ENCODE measurements at regions not wholly inside any gene's neighbourhood (a gene's known extent, or its start where the extent isn't known, plus 50 kb on each side); places are given as distances from the start of the nearest gene placed in this dataset.

DNA sequence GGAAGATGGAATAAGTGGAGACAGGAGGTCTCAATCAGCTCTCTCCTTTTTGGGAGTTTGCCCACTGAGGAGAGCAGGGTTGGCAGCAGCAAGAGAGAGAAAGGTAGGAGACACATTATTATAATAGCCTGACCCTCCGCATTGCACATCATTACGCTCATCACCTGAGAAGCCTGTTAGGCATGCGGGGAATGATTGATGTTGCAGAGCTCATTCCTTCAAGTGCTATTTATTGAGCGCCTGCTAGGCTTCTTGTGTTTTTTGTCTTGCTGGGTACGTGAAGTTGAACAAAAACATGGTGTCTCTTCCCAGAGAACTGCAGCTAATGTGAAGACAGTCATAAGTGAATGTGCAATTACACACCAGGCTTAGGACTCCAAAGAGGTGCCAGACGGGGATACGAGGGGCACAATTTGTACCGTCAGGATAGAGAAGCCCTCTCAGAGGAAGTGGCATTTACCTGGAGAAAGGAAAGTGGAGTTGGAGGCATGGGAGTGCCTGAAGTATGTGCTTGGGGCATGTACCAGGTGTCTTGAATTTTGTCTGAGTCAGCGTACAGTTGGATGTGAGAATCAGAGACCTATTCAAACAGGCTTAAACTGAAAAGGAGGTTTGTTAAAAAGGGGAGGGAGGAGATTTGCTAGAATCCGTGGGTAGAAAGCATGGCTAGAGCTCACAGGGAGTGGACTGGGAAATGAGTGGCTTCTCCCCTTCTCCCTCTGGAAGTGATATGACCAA lies 90.2 kb upstream of the SOD3 start:
- no peak for DNase-seq (ENCODE audit: unreplicated experiment)
- Mint-ChIP-seq H3K4me3 (ENCODE audit: unreplicated experiment) (no peak overlapping the region), H3K36me3 (ENCODE audit: insufficient read depth, unreplicated experiment) (no peaks in the 10 kb centered on the region), H3K27ac (ENCODE audit: low read depth, unreplicated experiment) (no peak overlapping the region), H3K4me1 (ENCODE audit: insufficient read depth, unreplicated experiment) (no peaks in the 10 kb centered on the region), H3K9me3 (ENCODE audit: unreplicated experiment) (no peaks in the 10 kb centered on the region), H3K27me3 (ENCODE audit: insufficient read depth, unreplicated experiment) (no peaks in the 10 kb centered on the region)
- intact Hi-C loops (cut with micrococcal nuclease), result no loop called here
- no TSS peak for BruUV-seq (replicated peaks)
- TF ChIP-seq, protein P1, sequence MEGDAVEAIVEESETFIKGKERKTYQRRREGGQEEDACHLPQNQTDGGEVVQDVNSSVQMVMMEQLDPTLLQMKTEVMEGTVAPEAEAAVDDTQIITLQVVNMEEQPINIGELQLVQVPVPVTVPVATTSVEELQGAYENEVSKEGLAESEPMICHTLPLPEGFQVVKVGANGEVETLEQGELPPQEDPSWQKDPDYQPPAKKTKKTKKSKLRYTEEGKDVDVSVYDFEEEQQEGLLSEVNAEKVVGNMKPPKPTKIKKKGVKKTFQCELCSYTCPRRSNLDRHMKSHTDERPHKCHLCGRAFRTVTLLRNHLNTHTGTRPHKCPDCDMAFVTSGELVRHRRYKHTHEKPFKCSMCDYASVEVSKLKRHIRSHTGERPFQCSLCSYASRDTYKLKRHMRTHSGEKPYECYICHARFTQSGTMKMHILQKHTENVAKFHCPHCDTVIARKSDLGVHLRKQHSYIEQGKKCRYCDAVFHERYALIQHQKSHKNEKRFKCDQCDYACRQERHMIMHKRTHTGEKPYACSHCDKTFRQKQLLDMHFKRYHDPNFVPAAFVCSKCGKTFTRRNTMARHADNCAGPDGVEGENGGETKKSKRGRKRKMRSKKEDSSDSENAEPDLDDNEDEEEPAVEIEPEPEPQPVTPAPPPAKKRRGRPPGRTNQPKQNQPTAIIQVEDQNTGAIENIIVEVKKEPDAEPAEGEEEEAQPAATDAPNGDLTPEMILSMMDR (IDR thresholded peaks at IDR 0.05; ENCODE audit: unreplicated experiment), result no peak
- CTCF ChIA-PET, result interaction anchor here (0.6 to 0.7 kb wide), 3 partner anchors 268 to 1046 kb away, joined by 3 to 5 read pairs (median 5); no protein-coding TSS in a partner anchor
- POLR2A ChIA-PET, result interaction anchor here (0.9 kb wide), 1 partner anchor 11 kb away, joined by 5 read pairs; no protein-coding TSS in a partner anchor

DNA sequence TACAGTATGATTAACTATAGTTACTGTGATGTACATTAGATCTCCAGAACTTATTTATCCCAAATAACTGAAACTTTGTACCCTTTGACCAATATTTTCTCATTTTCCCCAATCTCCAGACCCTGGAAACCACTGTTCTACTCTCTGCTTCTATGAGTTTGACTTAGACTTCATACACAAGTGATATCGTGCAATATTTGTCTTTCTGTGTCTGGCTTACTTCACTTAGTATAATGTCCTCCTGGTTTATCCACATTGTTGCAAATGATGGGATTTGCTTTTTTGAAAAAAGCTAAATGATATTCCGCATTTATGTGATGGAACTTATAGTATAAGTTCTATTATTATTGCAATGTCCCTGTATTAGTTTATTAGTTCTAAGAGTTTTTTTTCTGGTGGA lies 81.8 kb upstream of the SOD3 start:
- TF ChIP-seq, protein P1 (IDR thresholded peaks at IDR 0.05; ENCODE audit: unreplicated experiment), result no peak
- Mint-ChIP-seq H3K4me3 (ENCODE audit: unreplicated experiment) (no peak overlapping the region), H3K36me3 (ENCODE audit: insufficient read depth, unreplicated experiment) (no peaks in the 10 kb centered on the region), H3K27ac (ENCODE audit: low read depth, unreplicated experiment) (no peak overlapping the region), H3K9me3 (ENCODE audit: unreplicated experiment) (peaks cover 17% of the 10 kb centered on the region), H3K4me1 (ENCODE audit: insufficient read depth, unreplicated experiment) (no peaks in the 10 kb centered on the region), H3K27me3 (ENCODE audit: insufficient read depth, unreplicated experiment) (no peaks in the 10 kb centered on the region)
- ChIA-PET POLR2A (interaction anchor here (1.2 kb wide), 1 partner anchor 80 kb away, joined by 3 read pairs; no protein-coding TSS in a partner anchor), CTCF (interaction anchor here (0.5 to 0.7 kb wide), 2 partner anchors 8 to 15 kb away, joined by 3 read pairs; no protein-coding TSS in a partner anchor)
- no peak for DNase-seq (ENCODE audit: unreplicated experiment)
- intact Hi-C loops (cut with micrococcal nuclease), result no loop called here
- no TSS peak for BruUV-seq (replicated peaks)

DNA sequence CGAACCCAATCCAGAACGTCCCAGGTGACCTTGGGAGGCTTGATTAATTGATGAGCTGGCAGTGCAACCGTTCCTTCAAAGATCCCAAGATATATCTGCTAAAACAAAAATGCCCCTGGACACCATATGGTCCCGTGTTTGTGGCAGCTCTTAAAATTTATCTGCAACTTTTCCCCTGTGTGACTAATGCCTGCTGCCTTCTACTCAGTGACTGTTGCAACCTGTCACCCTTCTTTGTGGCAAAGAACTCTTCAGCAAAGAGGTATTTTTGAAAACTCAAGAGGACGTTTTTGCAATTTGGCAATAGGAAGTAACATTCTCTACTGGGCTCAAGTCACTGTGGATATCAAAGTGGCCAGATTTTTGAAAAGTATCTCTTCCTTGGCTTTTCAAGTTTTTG lies 75.8 kb upstream of the SOD3 start:
- POLR2A ChIA-PET, result no interaction called here
- H3K4me1 Mint-ChIP-seq (ENCODE audit: insufficient read depth, unreplicated experiment), result no peaks in the 10 kb centered on the region
- CTCF ChIA-PET, result no interaction called here
- no peak for DNase-seq (ENCODE audit: unreplicated experiment)
- TF ChIP-seq, protein P1 (IDR thresholded peaks at IDR 0.05; ENCODE audit: unreplicated experiment), result no peak
- BruUV-seq (replicated peaks), result no TSS peak
- intact Hi-C loops (cut with micrococcal nuclease), result no loop called here
- H3K9me3 Mint-ChIP-seq (ENCODE audit: unreplicated experiment), result peaks cover 13% of the 10 kb centered on the region
- peaks cover 14% of the 10 kb centered on the region for H3K27me3 Mint-ChIP-seq (ENCODE audit: insufficient read depth, unreplicated experiment)
- no peaks in the 10 kb centered on the region for H3K36me3 Mint-ChIP-seq (ENCODE audit: insufficient read depth, unreplicated experiment)
- H3K4me3 Mint-ChIP-seq (ENCODE audit: unreplicated experiment), result no peak overlapping the region
- no peak overlapping the region for H3K27ac Mint-ChIP-seq (ENCODE audit: low read depth, unreplicated experiment)

DNA sequence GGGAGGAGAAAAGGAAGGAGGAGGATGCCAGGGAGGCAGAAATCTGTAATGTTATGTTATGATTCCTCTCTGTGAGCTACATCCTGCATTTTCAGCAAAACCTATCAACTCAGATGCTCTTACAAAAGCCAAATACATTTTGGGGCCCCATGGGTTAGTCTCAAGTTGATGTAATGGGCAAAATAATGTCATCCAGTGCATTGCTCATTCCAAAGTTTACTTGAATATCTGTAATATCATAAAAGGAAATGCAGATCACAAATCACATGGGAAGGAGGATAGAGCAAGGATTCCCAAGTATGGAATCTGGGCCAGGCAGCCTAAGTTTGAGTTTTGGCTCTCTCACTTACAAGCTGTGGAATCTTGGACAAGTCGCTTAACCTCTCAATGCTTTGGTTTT lies 74.9 kb upstream of the SOD3 start:
- DNase-seq (ENCODE audit: unreplicated experiment), result no peak
- TF ChIP-seq, protein P1 (IDR thresholded peaks at IDR 0.05; ENCODE audit: unreplicated experiment), result no peak
- H3K27ac Mint-ChIP-seq (ENCODE audit: low read depth, unreplicated experiment), result no peak overlapping the region
- H3K4me3 Mint-ChIP-seq (ENCODE audit: unreplicated experiment), result no peak overlapping the region
- H3K9me3 Mint-ChIP-seq (ENCODE audit: unreplicated experiment), result peaks cover 5% of the 10 kb centered on the region
- ChIA-PET POLR2A (no interaction called here), CTCF (no interaction called here)
- no TSS peak for BruUV-seq (replicated peaks)
- intact Hi-C loops (cut with micrococcal nuclease), result no loop called here
- H3K36me3 Mint-ChIP-seq (ENCODE audit: insufficient read depth, unreplicated experiment), result no peaks in the 10 kb centered on the region
- peaks cover 14% of the 10 kb centered on the region for H3K27me3 Mint-ChIP-seq (ENCODE audit: insufficient read depth, unreplicated experiment)
- H3K4me1 Mint-ChIP-seq (ENCODE audit: insufficient read depth, unreplicated experiment), result no peaks in the 10 kb centered on the region
